Heart right ventricle (tissue), 16 donors: ENCODE measurements at regions not wholly inside any gene's neighbourhood (a gene's known extent, or its start where the extent isn't known, plus 50 kb on each side); places are given as distances from the start of the nearest gene placed in this dataset.

ENCODE experiments used
- ATAC-seq, 8 donors: fragments of 200-7000 bp; cut with Tn5 transposase; one replicate each; pipeline ENCODE4 v1.9.1; 2020; ENCODE audit warnings: mild to moderate bottlenecking in 8 of 8, moderate library complexity in 8 of 8, moderate number of reproducible peaks in 1 of 8
- DNase-seq, 2 donors: peaks; one replicate each; pipeline ENCODE4 v3.0.0-alpha.2; 2020
- H3K27ac ChIP-seq, 10 donors: fragments of 200-600 bp; sonication (generic) in 2 of 10; one replicate each; pipeline versions ENCODE4 v1.5.0 to v1.8.0; 2020 to 2022; ENCODE audit warnings: mild to moderate bottlenecking in 3 of 10
- H3K27me3 ChIP-seq, 7 donors: fragments of 200-600 bp; one replicate each; pipeline ENCODE4 v1.8.0; 2021 to 2022; ENCODE audit warnings: mild to moderate bottlenecking in 2 of 7
- H3K36me3 ChIP-seq, 9 donors: fragments of 200-600 bp; sonication (generic) in 1 of 9; one replicate each; pipeline versions ENCODE4 v1.5.0 to v1.8.0; 2020 to 2022; ENCODE audit warnings: mild to moderate bottlenecking in 2 of 9
- H3K4me1 ChIP-seq, 9 donors: fragments of 200-600 bp; sonication (generic) in 1 of 9; one replicate each; pipeline versions ENCODE4 v1.5.0 to v1.8.0; 2020 to 2022; ENCODE audit warnings: mild to moderate bottlenecking in 4 of 9
- H3K4me3 ChIP-seq, 10 donors: fragments of 200-600 bp; sonication (generic) in 2 of 10; one replicate each; pipeline versions ENCODE4 v1.5.0 to v1.8.0; 2020 to 2022; ENCODE audit warnings: mild to moderate bottlenecking in 7 of 10, moderate library complexity in 2 of 10
- H3K9me3 ChIP-seq, 11 donors: fragments of 200-600 bp in 10 of 11; sonication (generic) in 2 of 11; one replicate each; pipeline versions ENCODE4 v1.5.0 to v1.8.0; 2013 to 2022; ENCODE audit warnings: mild to moderate bottlenecking in 2 of 11, control low read depth in 1 of 11, moderate library complexity in 1 of 11
- WGBS, 2 donors: extraction: QIAGEN DNeasy Blood & Tissue Kit; methylation state at CpG; one replicate each; pipeline ENCODE4 v1.1.7; 2013; ENCODE audit warnings: inconsistent platforms in 1 of 2; 5-methylcytosine and 5-hydroxymethylcytosine counted together
- intact Hi-C, 10 donors: fragments of 100-400 bp; cut with DNase I; formaldehyde crosslinking; loops; one replicate each; pipeline versions ENCODE4 v1.11.1 to v1.14.2; 2022
- TF ChIP-seq, protein P1 (sequence below), 9 donors: fragments of 200-600 bp; sonication (generic) in 2 of 9; IDR thresholded peaks; one replicate each; pipeline versions ENCODE4 v1.5.0 to v1.8.0; 2021 to 2022; ENCODE audit warnings: antibody characterized with exemption in 9 of 9, mild to moderate bottlenecking in 5 of 9, moderate library complexity in 1 of 9
- donor health status: Arrhythmogenic right ventricular cardiomyopathy.
- donor health status: ischemic (EF 13 %, LVEDD 7.1; RV severe dilation, severe dysfunction).
- donor health status: healthy with polysubstance abuse.
- donor health status: DM: no; HTN: yes; CAD: no.
- donor health status: DM: no; HTN: no; CAD: no.
- donor health status: ischemic (EF 25% LVEDD 6.9; RV normal size, moderate dysfunction).
- donor health status: ischemic (EF 25% LVEDD 5.7; RV mildly dilated, moderate dysfunction).
- donor health status: healthy.
- donor health status: DM: yes; HTN: yes; CAD: no.
- donor health status: Ischemic cardiomyopathy.
- donor health status: ischemic (EF 35%, LVEDD 5.7; RV mildly dilated, moderate dysfunction).
- donor health status: nonischemic (EF 11% LVEDD 7.7; RV severe dilation, severe dysfunction).
- donor health status: DM: yes; HTN: yes; CAD: no.
- donor health status: PGD.
- donor health status: ischemic (EF 29% LVEDD 5.4; RV normal size, mild dysfunction).
- donor health status: nonischemic (EF 23%, LVEDD 6.1; RV moderate dilation, normal function).

DNA sequence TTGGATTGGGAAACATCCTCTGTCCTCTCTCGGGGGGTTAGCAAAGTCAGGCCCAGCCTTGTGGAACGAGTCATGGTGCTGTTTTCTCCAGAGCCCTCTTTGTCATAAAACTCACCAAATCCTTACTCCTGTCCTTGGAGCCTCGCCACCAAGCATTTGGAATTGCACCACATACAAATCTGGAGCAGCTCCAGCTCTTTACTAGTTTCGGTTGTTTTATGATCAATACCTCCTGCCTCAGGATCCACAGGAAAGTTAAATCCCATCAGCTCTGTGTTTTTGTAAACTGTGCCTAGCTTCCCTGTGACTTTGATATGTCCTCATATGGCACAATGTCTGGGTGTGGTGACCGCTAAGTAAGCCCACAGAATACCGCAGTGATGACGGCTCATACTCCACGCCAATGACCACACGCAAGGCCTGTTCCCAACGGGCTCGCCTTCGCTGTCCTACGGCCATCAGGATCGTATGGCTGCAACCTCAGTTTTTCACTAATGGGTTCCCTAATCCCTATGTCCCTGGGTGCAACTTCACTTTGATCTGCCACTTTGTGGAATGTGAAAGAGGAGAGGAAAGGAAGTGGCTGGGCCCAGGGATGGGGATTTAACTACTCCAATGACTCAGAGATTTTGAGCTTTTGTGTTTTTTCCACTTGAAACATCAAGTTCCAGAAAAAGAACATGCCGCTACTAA is 111.3 kb upstream of the FOXQ1 start:
- Histone ChIP-seq H3K9me3 (peaks cover 0 to 8% (median 0%) of the 10 kb centered on the region in 11 donors), H3K27me3 (peaks cover 0 to 3% (median 0%) of the 10 kb centered on the region in 7 donors), H3K4me3 (no peak overlapping the region), H3K36me3 (no peaks in the 10 kb centered on the region), H3K4me1 (no peaks in the 10 kb centered on the region), H3K27ac (no peak overlapping the region)
- intact Hi-C loops = no loop called here
- DNase-seq (no peak), ATAC-seq (no peak)
- 87 to 89% methylated on average over 15 of the region's 15 CpGs for WGBS, 2 donors
- TF ChIP-seq, protein P1, sequence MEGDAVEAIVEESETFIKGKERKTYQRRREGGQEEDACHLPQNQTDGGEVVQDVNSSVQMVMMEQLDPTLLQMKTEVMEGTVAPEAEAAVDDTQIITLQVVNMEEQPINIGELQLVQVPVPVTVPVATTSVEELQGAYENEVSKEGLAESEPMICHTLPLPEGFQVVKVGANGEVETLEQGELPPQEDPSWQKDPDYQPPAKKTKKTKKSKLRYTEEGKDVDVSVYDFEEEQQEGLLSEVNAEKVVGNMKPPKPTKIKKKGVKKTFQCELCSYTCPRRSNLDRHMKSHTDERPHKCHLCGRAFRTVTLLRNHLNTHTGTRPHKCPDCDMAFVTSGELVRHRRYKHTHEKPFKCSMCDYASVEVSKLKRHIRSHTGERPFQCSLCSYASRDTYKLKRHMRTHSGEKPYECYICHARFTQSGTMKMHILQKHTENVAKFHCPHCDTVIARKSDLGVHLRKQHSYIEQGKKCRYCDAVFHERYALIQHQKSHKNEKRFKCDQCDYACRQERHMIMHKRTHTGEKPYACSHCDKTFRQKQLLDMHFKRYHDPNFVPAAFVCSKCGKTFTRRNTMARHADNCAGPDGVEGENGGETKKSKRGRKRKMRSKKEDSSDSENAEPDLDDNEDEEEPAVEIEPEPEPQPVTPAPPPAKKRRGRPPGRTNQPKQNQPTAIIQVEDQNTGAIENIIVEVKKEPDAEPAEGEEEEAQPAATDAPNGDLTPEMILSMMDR (IDR thresholded peaks at IDR 0.05) = no peak

DNA sequence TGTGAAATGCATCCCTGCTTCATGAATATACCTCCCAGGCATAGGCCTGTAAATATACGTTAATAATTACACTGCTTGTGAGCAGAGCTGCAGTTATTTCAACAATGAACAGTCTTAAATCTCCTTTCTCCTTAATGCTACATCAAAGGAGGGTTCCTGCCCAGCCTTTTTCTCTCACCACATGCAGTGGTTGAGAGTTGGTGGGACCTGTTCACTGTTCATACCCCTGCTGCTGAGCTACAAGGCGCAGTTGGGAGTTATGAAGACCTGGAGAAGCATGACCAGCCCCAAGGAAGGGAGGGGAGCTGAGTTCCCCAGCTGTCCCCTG is 111.9 kb upstream of the FOXQ1 start:
- 88 to 92% methylated on average over 2 of the region's 2 CpGs for WGBS, 2 donors
- Histone ChIP-seq H3K4me1 (no peaks in the 10 kb centered on the region), H3K27ac (no peak overlapping the region), H3K9me3 (peaks cover 0 to 13% (median 0%) of the 10 kb centered on the region in 11 donors), H3K27me3 (peaks cover 0 to 3% (median 0%) of the 10 kb centered on the region in 7 donors), H3K36me3 (no peaks in the 10 kb centered on the region), H3K4me3 (no peak overlapping the region)
- TF ChIP-seq, protein P1 (IDR thresholded peaks at IDR 0.05) = no peak
- intact Hi-C loops = no loop called here
- ATAC-seq = no peak
- no peak for DNase-seq

DNA sequence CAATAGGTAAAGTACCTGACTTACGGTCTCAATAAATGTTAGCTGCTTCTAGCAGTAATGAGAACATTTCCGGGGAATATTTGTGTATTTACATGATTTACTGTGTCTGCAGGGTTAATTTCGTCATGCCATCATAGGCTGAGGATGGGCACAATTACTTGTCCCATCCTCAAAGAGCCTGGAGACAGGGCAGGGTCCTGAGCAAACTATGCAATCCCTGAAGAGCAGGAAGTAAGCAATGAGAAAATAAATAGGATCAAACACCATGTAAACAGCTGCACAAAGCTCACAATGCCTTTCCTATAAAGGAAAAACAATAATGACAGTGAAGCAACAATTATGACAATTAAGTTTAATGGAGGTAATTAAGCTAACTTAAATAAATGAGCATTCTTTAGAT is 114.6 kb upstream of the FOXQ1 start:
- Histone ChIP-seq H3K36me3 (no peaks in the 10 kb centered on the region), H3K27me3 (peaks cover 0 to 3% (median 0%) of the 10 kb centered on the region in 7 donors), H3K27ac (no peak overlapping the region), H3K4me3 (no peak overlapping the region), H3K4me1 (no peaks in the 10 kb centered on the region), H3K9me3 (peaks cover 0 to 28% (median 0%) of the 10 kb centered on the region in 11 donors)
- intact Hi-C loops = no loop called here
- 80 to 81% methylated on average over 3 of the region's 3 CpGs for WGBS, 2 donors
- DNase-seq (no peak), ATAC-seq (no peak)
- TF ChIP-seq, protein P1 (IDR thresholded peaks at IDR 0.05) = no peak

DNA sequence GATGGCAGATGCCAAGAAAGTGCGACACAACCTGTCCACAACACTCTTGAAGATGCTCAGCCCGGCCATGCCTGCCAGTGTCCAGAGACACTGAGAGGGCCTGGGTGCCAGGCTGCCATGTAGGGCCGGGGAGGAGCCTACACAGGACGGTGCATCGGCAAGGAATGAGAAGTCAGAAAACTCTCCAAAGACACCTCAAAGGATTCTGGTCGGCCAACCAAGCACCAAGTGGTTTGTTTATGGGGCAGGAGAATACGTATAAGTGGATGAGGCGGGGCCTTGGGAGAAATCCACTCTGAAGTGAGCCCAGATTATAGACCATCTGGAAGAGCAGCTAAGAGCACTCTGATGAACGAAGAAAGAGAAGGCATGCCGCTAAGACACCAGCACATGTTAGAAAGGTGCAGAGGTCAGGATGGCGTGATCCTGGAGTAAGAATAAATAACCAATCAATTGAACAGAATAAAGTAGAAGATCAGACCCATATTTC is 120.7 kb upstream of the FOXQ1 start:
- Histone ChIP-seq H3K4me3 (no peak overlapping the region), H3K27me3 (peaks cover 0 to 12% (median 2%) of the 10 kb centered on the region in 7 donors), H3K9me3 (peaks cover 0 to 26% (median 0%) of the 10 kb centered on the region in 11 donors), H3K4me1 (no peaks in the 10 kb centered on the region), H3K36me3 (no peaks in the 10 kb centered on the region), H3K27ac (no peak overlapping the region)
- 91% methylated on average over 11 of the region's 11 CpGs for WGBS, 2 donors
- DNase-seq = no peak
- intact Hi-C loops = no loop called here
- TF ChIP-seq, protein P1 (IDR thresholded peaks at IDR 0.05) = no peak
- ATAC-seq = no peak
